ENCODE measurements at regions not wholly inside any gene's neighbourhood (a gene's known extent, or its start where the extent isn't known, plus 50 kb on each side); places are given as distances from the start of the nearest gene placed in this dataset.
A peak's percentile ranks its signal among the peaks of the same experiment; 100 is the strongest.

GRCh38 chr5:160175438-160176218 is 53.7 kb upstream of the FABP6 start:
- no peak for TF ChIP-seq CTCF (IDR thresholded peaks at IDR 0.05; ENCODE audit: partially characterized antibody, unreplicated experiment)
- Mint-ChIP-seq H3K36me3 (ENCODE audit: unreplicated experiment) (no peaks in the 10 kb centered on the region), H3K27me3 (ENCODE audit: unreplicated experiment) (no peaks in the 10 kb centered on the region), H3K9me3 (ENCODE audit: unreplicated experiment) (peaks cover 3% of the 10 kb centered on the region), H3K27ac (ENCODE audit: unreplicated experiment) (peak overlapping the region; percentile 44), H3K4me3 (ENCODE audit: unreplicated experiment) (no peak overlapping the region), H3K4me1 (ENCODE audit: low read depth, unreplicated experiment) (peaks cover 33% of the 10 kb centered on the region)
- DNase-seq: no peak

- no peaks in the 10 kb centered on the region for H3K36me3 Mint-ChIP-seq (ENCODE audit: unreplicated experiment)
- H3K4me1 Mint-ChIP-seq (ENCODE audit: low read depth, unreplicated experiment): peaks cover 33% of the 10 kb centered on the region
- no peak for DNase-seq
- peak overlapping the region; percentile 28 for H3K27ac Mint-ChIP-seq (ENCODE audit: unreplicated experiment)
- TF ChIP-seq CTCF (IDR thresholded peaks at IDR 0.05; ENCODE audit: partially characterized antibody, unreplicated experiment): no peak
- H3K27me3 Mint-ChIP-seq (ENCODE audit: unreplicated experiment): no peaks in the 10 kb centered on the region
- peaks cover 3% of the 10 kb centered on the region for H3K9me3 Mint-ChIP-seq (ENCODE audit: unreplicated experiment)
- H3K4me3 Mint-ChIP-seq (ENCODE audit: unreplicated experiment): no peak overlapping the region
Measured at GRCh38 chr5:160174780-160175437, 54.4 kb upstream of the FABP6 start.

GRCh38 chr5:160174290-160174689 is 55.0 kb upstream of the FABP6 start:
- no peak overlapping the region for H3K27ac Mint-ChIP-seq (ENCODE audit: unreplicated experiment)
- H3K36me3 Mint-ChIP-seq (ENCODE audit: unreplicated experiment): no peaks in the 10 kb centered on the region
- no peaks in the 10 kb centered on the region for H3K27me3 Mint-ChIP-seq (ENCODE audit: unreplicated experiment)
- H3K9me3 Mint-ChIP-seq (ENCODE audit: unreplicated experiment): peaks cover 3% of the 10 kb centered on the region
- DNase-seq: no peak
- no peak overlapping the region for H3K4me3 Mint-ChIP-seq (ENCODE audit: unreplicated experiment)
- TF ChIP-seq CTCF (IDR thresholded peaks at IDR 0.05; ENCODE audit: partially characterized antibody, unreplicated experiment): no peak
- peaks cover 38% of the 10 kb centered on the region for H3K4me1 Mint-ChIP-seq (ENCODE audit: low read depth, unreplicated experiment)

GRCh38 chr5:160171666-160172065 is 52.4 kb upstream of the PWWP2A start:
- peak overlapping the region; percentile 20 for H3K4me3 Mint-ChIP-seq (ENCODE audit: unreplicated experiment)
- peaks cover 52% of the 10 kb centered on the region for H3K4me1 Mint-ChIP-seq (ENCODE audit: low read depth, unreplicated experiment)
- no peaks in the 10 kb centered on the region for H3K27me3 Mint-ChIP-seq (ENCODE audit: unreplicated experiment)
- no peak overlapping the region for H3K27ac Mint-ChIP-seq (ENCODE audit: unreplicated experiment)
- no peak for DNase-seq
- peaks cover 3% of the 10 kb centered on the region for H3K9me3 Mint-ChIP-seq (ENCODE audit: unreplicated experiment)
- TF ChIP-seq CTCF (IDR thresholded peaks at IDR 0.05; ENCODE audit: partially characterized antibody, unreplicated experiment): no peak
- H3K36me3 Mint-ChIP-seq (ENCODE audit: unreplicated experiment): no peaks in the 10 kb centered on the region

GRCh38 chr5:160169326-160169725 is 50.1 kb upstream of the PWWP2A start:
- Mint-ChIP-seq H3K4me3 (ENCODE audit: unreplicated experiment) (no peak overlapping the region), H3K36me3 (ENCODE audit: unreplicated experiment) (no peaks in the 10 kb centered on the region), H3K9me3 (ENCODE audit: unreplicated experiment) (peaks cover 22% of the 10 kb centered on the region), H3K27me3 (ENCODE audit: unreplicated experiment) (peaks cover 16% of the 10 kb centered on the region), H3K4me1 (ENCODE audit: low read depth, unreplicated experiment) (peaks cover 51% of the 10 kb centered on the region), H3K27ac (ENCODE audit: unreplicated experiment) (peak overlapping the region; percentile 18)
- TF ChIP-seq CTCF (IDR thresholded peaks at IDR 0.05; ENCODE audit: partially characterized antibody, unreplicated experiment): no peak
- DNase-seq: no peak
